ENCODE measurements at regions not wholly inside any gene's neighbourhood (a gene's known extent, or its start where the extent isn't known, plus 50 kb on each side); places are given as distances from the start of the nearest gene placed in this dataset.

DNA sequence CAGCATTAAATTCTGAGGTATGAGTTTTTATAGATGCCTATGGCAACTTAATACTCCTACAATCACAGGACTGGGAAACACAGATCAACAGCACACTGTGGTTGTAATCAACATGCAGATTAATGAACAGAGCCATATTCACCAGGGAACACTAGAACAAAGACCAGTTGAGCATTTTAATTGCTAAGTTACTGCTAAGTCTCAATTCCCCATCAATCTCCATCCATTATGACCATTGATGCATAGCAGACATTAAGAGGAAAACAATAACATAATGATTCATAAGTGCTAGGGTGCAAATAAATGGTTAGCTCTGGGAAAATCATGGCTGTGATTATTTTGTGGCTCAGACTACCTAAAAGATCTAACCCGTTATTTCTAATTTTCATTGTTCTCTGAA, 505.6 kb downstream of the TRHDE start:
- DNase-seq (ENCODE audit: low spot score in 2 of 2) = no peak
- Mint-ChIP-seq H3K4me1 (no peaks in the 10 kb centered on the region), H3K27ac (ENCODE audit: low read depth) (no peak overlapping the region), H3K27me3 (no peaks in the 10 kb centered on the region), H3K36me3 (ENCODE audit: insufficient read depth) (no peaks in the 10 kb centered on the region), H3K4me3 (no peak overlapping the region), H3K9me3 (peaks cover 11% of the 10 kb centered on the region)
- no peak for ATAC-seq (replicated peaks; ENCODE audit: extremely low read depth, poor library complexity, severe bottlenecking)

DNA sequence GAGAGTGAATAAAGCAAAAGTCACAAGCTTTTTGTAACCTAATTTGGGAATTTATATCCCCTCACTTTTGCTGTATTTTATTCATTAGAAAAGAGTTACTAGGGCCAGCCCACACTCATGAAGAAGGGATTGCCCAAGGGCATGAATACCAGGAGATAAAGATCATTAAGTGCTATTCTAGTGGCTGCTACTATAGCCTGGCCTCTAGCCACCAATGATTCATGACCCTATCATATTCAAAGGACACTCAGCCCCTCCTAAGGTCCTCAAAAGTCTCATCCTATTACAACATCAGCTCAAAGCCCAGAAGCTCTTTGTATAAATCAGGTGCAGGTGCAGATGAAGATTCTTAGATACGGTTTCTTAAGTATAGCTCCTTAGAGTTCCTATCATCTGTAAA, 518.1 kb downstream of the TRHDE start:
- Mint-ChIP-seq H3K27ac (ENCODE audit: low read depth) (no peak overlapping the region), H3K36me3 (ENCODE audit: insufficient read depth) (no peaks in the 10 kb centered on the region), H3K27me3 (no peaks in the 10 kb centered on the region), H3K9me3 (peaks cover 24% of the 10 kb centered on the region), H3K4me3 (no peak overlapping the region), H3K4me1 (no peaks in the 10 kb centered on the region)
- ATAC-seq (replicated peaks; ENCODE audit: extremely low read depth, poor library complexity, severe bottlenecking) = no peak
- no peak for DNase-seq (ENCODE audit: low spot score in 2 of 2)

DNA sequence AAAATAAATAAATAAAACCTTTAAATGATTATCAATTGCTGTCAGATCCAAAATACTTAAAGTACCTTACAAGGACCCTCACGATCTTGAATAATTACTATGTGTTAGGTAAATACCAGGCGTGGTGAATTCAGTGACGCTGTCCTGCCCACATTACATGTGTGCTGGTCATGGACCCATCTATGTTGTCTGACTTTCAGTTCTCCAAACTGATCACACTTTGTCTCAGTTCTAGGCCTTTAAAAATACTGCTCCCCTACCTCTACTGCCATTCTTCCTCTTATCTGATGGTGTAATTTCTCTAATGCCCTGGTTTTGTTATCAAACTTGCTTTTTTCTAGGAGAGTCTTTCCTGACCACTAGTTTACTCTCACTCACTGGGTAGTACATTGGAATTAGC, 520.7 kb downstream of the TRHDE start:
- H3K4me1 Mint-ChIP-seq = no peaks in the 10 kb centered on the region
- no peaks in the 10 kb centered on the region for H3K36me3 Mint-ChIP-seq (ENCODE audit: insufficient read depth)
- ATAC-seq (replicated peaks; ENCODE audit: extremely low read depth, poor library complexity, severe bottlenecking) = no peak
- H3K27ac Mint-ChIP-seq (ENCODE audit: low read depth) = no peak overlapping the region
- no peaks in the 10 kb centered on the region for H3K27me3 Mint-ChIP-seq
- no peak overlapping the region for H3K4me3 Mint-ChIP-seq
- peaks cover 24% of the 10 kb centered on the region for H3K9me3 Mint-ChIP-seq
- DNase-seq (ENCODE audit: low spot score in 2 of 2) = no peak

DNA sequence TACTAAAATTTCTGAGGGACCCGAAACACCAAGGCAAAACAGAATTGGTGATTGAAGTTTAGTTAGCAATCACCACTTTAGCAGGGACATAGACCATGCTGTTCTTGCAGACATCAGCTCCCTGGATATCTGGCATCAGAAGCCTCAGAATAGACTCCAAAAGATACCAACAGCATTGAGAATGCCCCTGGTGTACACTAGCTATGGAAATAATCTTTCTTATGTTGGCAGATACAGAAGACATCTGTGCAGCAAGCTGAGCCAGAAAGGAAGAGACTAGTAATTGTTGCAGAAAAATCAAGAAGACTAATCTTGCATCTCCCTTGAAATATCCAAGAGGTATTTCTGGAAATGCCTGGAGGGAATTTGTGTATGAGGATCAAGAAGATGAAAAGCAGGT, 521.6 kb downstream of the TRHDE start:
- Mint-ChIP-seq H3K9me3 (peaks cover 26% of the 10 kb centered on the region), H3K27ac (ENCODE audit: low read depth) (no peak overlapping the region), H3K27me3 (no peaks in the 10 kb centered on the region), H3K4me3 (no peak overlapping the region), H3K4me1 (no peaks in the 10 kb centered on the region), H3K36me3 (ENCODE audit: insufficient read depth) (no peaks in the 10 kb centered on the region)
- DNase-seq (ENCODE audit: low spot score in 2 of 2) (no peak), ATAC-seq (replicated peaks; ENCODE audit: extremely low read depth, poor library complexity, severe bottlenecking) (no peak)

DNA sequence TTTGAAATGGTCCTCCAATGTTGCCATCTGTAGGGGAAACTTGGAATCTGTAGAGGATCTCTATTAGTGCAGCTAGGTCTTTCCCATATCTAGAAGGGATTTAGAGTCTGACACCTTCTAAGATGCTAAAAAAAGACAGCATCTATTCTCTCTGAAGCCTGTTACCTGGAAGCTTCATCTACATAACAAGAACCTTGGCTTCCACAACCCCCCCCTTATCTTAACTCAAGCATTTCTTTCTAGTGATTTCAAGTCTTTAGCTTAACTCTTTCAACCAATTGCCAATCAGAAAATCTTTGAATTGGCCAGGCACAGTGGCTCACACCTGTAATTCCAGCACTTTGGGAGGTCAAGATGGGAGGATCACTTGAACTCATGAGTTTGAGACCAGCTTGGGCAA, 543.3 kb downstream of the TRHDE start:
- H3K4me3 Mint-ChIP-seq = no peak overlapping the region
- H3K27ac Mint-ChIP-seq (ENCODE audit: low read depth) = no peak overlapping the region
- H3K27me3 Mint-ChIP-seq = no peaks in the 10 kb centered on the region
- H3K4me1 Mint-ChIP-seq = no peaks in the 10 kb centered on the region
- H3K36me3 Mint-ChIP-seq (ENCODE audit: insufficient read depth) = no peaks in the 10 kb centered on the region
- ATAC-seq (replicated peaks; ENCODE audit: extremely low read depth, poor library complexity, severe bottlenecking) (no peak), DNase-seq (ENCODE audit: low spot score in 2 of 2) (no peak)
- H3K9me3 Mint-ChIP-seq = peaks cover 10% of the 10 kb centered on the region

DNA sequence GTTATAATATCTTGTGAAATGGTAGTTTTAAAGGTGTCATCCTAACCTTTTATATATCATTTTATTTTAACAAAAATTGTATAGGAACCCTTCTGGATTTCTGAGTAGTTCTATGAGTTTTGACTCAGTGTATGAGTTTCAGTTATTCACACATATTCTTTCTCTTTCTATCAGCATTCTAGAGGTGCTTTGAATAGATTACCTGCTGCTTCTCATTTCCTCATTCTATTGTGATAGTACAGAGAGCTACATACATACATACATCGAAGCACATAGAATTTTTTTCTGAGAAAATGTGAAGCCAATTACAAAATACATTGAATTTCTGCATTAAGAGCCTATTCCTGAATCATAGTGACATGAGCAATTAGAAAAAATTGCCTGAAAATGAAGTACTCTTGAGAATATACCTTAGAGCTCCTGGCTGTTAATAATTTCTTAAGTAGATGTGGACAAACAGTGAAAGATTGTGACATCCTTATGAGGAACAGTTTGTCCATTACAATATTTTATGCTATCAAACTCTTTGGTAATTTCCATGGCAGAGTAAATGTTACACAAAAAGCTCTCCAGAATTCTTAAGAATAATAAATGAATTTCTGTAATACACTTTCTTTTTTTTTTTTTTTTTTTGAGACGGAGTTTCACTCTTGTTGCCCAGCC, 556.6 kb downstream of the TRHDE start:
- H3K4me3 Mint-ChIP-seq = no peak overlapping the region
- no peak for ATAC-seq (replicated peaks; ENCODE audit: extremely low read depth, poor library complexity, severe bottlenecking)
- H3K27ac Mint-ChIP-seq (ENCODE audit: low read depth) = no peak overlapping the region

DNA sequence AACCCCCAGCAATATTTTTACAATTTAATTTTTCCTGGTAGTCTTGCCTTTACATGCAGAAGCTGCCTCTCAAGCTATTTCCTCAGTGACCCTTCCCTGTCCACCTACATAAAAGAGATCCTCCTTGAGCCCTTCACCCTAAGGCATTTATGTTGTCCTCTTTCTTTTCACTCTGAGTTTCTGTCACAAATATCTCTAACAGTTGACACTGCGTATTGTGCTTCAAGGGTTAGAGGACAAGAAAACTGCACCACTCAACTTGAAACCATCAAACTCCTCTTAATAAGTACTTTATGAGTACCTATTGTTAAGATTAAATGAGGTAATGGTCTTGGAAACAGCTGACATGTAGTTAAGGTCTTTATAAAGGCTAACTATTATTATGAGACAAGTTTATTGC, 557.7 kb downstream of the TRHDE start:
- DNase-seq (ENCODE audit: low spot score in 2 of 2) (no peak), ATAC-seq (replicated peaks; ENCODE audit: extremely low read depth, poor library complexity, severe bottlenecking) (no peak)
- H3K4me3 Mint-ChIP-seq = no peak overlapping the region
- H3K27me3 Mint-ChIP-seq = no peaks in the 10 kb centered on the region
- no peaks in the 10 kb centered on the region for H3K4me1 Mint-ChIP-seq
- no peaks in the 10 kb centered on the region for H3K9me3 Mint-ChIP-seq
- no peak overlapping the region for H3K27ac Mint-ChIP-seq (ENCODE audit: low read depth)
- H3K36me3 Mint-ChIP-seq (ENCODE audit: insufficient read depth) = no peaks in the 10 kb centered on the region

More for the DNA sequence above, 556.6 kb downstream of the TRHDE start:
- Mint-ChIP-seq H3K27me3 (no peaks in the 10 kb centered on the region), H3K36me3 (ENCODE audit: insufficient read depth) (no peaks in the 10 kb centered on the region), H3K9me3 (no peaks in the 10 kb centered on the region), H3K4me1 (no peaks in the 10 kb centered on the region)
- no peak for DNase-seq (ENCODE audit: low spot score in 2 of 2)

DNA sequence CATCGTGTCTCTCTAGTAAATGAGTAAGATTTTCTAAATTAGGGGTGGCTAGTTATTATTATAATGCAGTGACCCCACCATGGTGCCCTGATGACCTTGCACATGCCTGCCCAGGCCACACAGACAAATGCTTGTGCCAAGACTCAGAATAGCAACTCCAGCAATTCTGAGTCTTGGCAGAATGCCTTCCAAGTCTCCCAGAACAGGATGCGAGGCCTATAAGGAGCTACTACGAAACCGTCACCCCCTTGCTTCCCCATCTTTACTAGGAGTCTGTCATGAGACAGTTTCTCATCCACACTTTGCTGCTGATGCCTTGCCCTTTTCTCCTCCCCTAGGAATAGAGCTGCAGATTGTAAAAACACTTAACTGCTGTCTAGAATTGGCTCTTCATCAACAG, 559.9 kb downstream of the TRHDE start:
- H3K9me3 Mint-ChIP-seq = no peaks in the 10 kb centered on the region
- no peaks in the 10 kb centered on the region for H3K4me1 Mint-ChIP-seq
- H3K27ac Mint-ChIP-seq (ENCODE audit: low read depth) = no peak overlapping the region
- H3K36me3 Mint-ChIP-seq (ENCODE audit: insufficient read depth) = no peaks in the 10 kb centered on the region
- DNase-seq (ENCODE audit: low spot score in 2 of 2) (no peak), ATAC-seq (replicated peaks; ENCODE audit: extremely low read depth, poor library complexity, severe bottlenecking) (no peak)
- H3K27me3 Mint-ChIP-seq = no peaks in the 10 kb centered on the region
- no peak overlapping the region for H3K4me3 Mint-ChIP-seq

DNA sequence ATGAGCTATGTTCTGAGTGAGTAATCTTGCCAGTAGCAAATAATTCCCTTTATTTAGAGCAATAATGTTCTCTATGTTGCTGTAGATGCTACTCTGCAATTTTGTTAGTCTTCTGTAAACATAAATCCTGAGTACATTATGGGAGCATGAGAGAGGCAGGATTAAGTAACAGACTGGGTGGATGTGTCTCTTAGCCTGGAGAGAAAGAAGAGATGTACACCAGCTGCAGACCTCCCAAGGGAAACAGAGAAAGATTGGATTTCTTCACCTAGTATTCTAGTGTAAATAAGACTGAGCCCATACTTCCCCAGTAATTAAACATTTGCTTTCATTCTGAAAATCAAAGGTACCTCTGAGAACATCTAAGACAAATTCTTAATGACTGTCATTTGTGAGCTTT, 564.0 kb downstream of the TRHDE start:
- Mint-ChIP-seq H3K27ac (ENCODE audit: low read depth) (no peak overlapping the region), H3K4me3 (no peak overlapping the region), H3K4me1 (no peaks in the 10 kb centered on the region), H3K27me3 (no peaks in the 10 kb centered on the region), H3K36me3 (ENCODE audit: insufficient read depth) (no peaks in the 10 kb centered on the region), H3K9me3 (no peaks in the 10 kb centered on the region)
- no peak for ATAC-seq (replicated peaks; ENCODE audit: extremely low read depth, poor library complexity, severe bottlenecking)
- DNase-seq (ENCODE audit: low spot score in 2 of 2) = no peak

DNA sequence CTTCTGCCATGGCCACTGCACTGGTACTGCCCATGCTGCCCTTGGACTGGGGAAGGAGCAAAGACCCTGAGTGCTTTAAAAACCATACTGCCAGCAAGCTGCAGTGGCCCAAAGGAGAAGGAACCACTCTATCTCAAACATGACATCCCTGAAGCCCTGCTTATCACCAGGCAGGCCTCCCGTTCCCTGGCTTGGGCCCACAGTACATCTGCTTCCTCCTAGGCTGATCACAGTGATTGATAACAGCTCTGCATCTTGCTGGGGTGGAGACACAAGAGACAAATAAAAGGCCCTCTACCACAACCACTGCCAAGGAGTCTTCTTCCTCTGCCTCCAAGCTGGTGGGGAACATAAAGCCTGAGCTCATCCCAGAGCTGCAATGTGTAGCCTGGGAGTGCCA, 567.5 kb downstream of the TRHDE start:
- Mint-ChIP-seq H3K27me3 (no peaks in the 10 kb centered on the region), H3K4me1 (no peaks in the 10 kb centered on the region), H3K9me3 (peaks cover 25% of the 10 kb centered on the region), H3K4me3 (no peak overlapping the region), H3K36me3 (ENCODE audit: insufficient read depth) (no peaks in the 10 kb centered on the region), H3K27ac (ENCODE audit: low read depth) (no peak overlapping the region)
- DNase-seq (ENCODE audit: low spot score in 2 of 2) (no peak), ATAC-seq (replicated peaks; ENCODE audit: extremely low read depth, poor library complexity, severe bottlenecking) (no peak)

DNA sequence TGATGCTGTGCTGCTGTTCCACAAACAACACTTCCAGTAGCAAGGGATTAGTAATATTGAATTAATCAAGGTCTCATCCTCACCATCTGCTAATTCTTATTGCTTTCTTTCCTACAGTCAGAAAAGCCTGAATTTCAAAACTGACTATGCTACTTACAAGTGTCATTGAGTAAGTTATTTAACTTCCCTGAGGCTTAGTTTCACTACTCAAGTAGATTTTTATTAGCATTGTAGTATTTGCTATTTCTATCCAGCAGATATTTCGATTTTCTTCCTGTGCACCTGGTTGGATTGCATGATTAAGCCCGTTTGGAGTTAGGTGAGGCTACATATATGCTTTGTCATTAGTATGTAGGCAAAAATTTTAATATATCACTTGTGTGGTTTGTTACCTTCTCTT, 591.5 kb downstream of the TRHDE start:
- Mint-ChIP-seq H3K36me3 (ENCODE audit: insufficient read depth) (no peaks in the 10 kb centered on the region), H3K4me1 (no peaks in the 10 kb centered on the region), H3K27ac (ENCODE audit: low read depth) (no peak overlapping the region), H3K9me3 (peaks cover 21% of the 10 kb centered on the region), H3K4me3 (no peak overlapping the region), H3K27me3 (no peaks in the 10 kb centered on the region)
- DNase-seq (ENCODE audit: low spot score in 2 of 2) (no peak), ATAC-seq (replicated peaks; ENCODE audit: extremely low read depth, poor library complexity, severe bottlenecking) (no peak)

DNA sequence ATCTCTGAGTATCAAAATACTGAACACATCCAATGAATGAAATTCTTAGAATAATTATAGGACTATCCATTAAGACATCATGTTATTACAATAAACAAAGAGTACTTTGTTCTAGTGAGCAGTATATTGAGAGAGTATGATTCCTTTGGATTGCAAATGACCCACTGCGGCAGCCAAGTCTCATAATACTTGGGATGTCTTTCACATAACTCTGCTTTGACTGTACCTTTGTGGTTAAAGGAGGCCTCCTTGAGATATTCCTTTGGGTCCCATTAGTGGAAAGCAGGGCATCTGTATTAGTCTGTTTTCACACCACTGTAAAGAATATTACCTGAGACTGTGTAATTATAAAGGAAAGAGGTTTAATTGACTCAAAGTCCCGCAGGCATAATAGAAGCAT, 593.8 kb downstream of the TRHDE start:
- ATAC-seq (replicated peaks; ENCODE audit: extremely low read depth, poor library complexity, severe bottlenecking) = no peak
- DNase-seq (ENCODE audit: low spot score in 2 of 2) = no peak
- Mint-ChIP-seq H3K9me3 (peaks cover 17% of the 10 kb centered on the region), H3K27me3 (no peaks in the 10 kb centered on the region), H3K4me1 (no peaks in the 10 kb centered on the region), H3K4me3 (no peak overlapping the region), H3K36me3 (ENCODE audit: insufficient read depth) (no peaks in the 10 kb centered on the region), H3K27ac (ENCODE audit: low read depth) (no peak overlapping the region)

DNA sequence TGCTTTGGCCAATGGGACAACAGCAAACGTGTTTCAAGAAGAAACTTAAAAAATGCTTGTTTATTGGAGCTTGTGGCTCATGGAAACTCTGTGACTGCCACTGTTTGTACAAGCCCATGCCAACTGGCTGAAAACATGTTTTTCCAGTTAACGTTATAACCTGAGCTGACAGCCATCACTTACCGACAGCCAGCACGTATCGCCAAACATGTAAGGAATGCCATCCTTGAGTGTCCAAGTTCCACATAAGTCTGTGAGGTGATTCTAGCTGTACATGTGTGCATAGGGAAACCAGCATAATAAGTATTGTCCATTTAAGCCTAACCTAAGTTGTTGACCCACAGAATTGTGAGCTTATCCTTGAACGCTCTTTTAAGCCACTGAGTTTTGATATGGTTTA, 596.9 kb downstream of the TRHDE start:
- DNase-seq (ENCODE audit: low spot score in 2 of 2) = no peak
- H3K4me3 Mint-ChIP-seq = no peak overlapping the region
- H3K36me3 Mint-ChIP-seq (ENCODE audit: insufficient read depth) = no peaks in the 10 kb centered on the region
- H3K27ac Mint-ChIP-seq (ENCODE audit: low read depth) = no peak overlapping the region
- no peaks in the 10 kb centered on the region for H3K27me3 Mint-ChIP-seq
- peaks cover 15% of the 10 kb centered on the region for H3K9me3 Mint-ChIP-seq
- no peaks in the 10 kb centered on the region for H3K4me1 Mint-ChIP-seq
- ATAC-seq (replicated peaks; ENCODE audit: extremely low read depth, poor library complexity, severe bottlenecking) = no peak

All from central memory CD8-positive, alpha-beta T cell (primary cell).